Fibroblast of the aortic adventitia (primary cell): ENCODE measurements at regions not wholly inside any gene's neighbourhood (a gene's known extent, or its start where the extent isn't known, plus 50 kb on each side); places are given as distances from the start of the nearest gene placed in this dataset.
A peak's percentile ranks its signal among the peaks of the same experiment; 100 is the strongest.

Source experiments
- DNase-seq: peaks from one replicate; pipeline ENCODE4 v3.0.0-alpha.2; 2010; ENCODE audit warnings: low read depth
- H3K4me3 ChIP-seq: 2 replicates; pipeline ENCODE4 v1.5.1; 2011; ENCODE audit warnings: low read depth, mild to moderate bottlenecking, control low read depth, low read length, moderate library complexity
- TF ChIP-seq, protein P1 (sequence below): IDR thresholded peaks from 2 replicates; pipeline ENCODE4 v1.5.1; 2011; ENCODE audit warnings: mild to moderate bottlenecking, low read length, control low read depth, inconsistent platforms; ENCODE audit not compliant: insufficient read depth

DNA sequence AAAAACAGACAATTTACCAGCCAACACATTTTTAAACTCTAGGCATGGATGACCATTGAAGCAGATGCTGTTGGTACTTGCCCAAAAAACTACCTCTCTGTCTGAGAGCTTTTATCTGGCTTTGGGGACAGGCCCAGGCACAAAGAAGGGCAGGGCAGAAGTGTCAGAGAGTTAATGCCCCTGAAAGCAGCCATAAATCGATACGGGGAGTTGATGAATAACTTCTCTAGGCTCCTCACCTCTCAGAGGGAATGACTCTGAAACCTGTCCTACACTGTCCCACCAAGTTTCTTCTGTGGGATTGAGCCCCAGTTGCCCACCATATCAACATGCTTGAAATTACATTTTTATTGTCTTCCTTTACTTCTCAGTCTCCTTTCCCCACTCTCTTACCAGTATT lies 113.0 kb upstream of the DAAM1 start:
- no peak for DNase-seq
- TF ChIP-seq, protein P1, sequence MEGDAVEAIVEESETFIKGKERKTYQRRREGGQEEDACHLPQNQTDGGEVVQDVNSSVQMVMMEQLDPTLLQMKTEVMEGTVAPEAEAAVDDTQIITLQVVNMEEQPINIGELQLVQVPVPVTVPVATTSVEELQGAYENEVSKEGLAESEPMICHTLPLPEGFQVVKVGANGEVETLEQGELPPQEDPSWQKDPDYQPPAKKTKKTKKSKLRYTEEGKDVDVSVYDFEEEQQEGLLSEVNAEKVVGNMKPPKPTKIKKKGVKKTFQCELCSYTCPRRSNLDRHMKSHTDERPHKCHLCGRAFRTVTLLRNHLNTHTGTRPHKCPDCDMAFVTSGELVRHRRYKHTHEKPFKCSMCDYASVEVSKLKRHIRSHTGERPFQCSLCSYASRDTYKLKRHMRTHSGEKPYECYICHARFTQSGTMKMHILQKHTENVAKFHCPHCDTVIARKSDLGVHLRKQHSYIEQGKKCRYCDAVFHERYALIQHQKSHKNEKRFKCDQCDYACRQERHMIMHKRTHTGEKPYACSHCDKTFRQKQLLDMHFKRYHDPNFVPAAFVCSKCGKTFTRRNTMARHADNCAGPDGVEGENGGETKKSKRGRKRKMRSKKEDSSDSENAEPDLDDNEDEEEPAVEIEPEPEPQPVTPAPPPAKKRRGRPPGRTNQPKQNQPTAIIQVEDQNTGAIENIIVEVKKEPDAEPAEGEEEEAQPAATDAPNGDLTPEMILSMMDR, result no peak
- no peak overlapping the region for H3K4me3 ChIP-seq

DNA sequence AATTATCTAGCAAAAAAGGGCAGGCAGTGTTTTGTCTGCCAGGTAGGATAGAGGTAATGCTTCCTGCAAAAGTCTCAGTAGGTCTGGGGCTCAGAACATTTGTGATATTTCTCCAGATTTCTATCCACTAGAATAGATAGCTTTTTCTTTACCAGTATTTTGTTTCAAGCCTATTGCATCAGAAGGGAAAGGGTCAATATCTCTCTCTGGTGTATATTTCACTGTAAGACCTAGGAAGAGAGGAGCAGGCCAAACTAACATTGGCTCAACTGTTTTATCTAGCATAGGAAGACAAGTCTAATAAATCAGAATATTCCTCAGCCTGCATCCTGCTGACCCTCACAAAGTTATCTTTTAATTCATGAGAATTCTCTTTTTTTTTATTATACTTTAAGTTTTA lies 106.7 kb upstream of the DAAM1 start:
- TF ChIP-seq, protein P1, result no peak
- peak; percentile 37 for DNase-seq
- H3K4me3 ChIP-seq, result no peak overlapping the region

DNA sequence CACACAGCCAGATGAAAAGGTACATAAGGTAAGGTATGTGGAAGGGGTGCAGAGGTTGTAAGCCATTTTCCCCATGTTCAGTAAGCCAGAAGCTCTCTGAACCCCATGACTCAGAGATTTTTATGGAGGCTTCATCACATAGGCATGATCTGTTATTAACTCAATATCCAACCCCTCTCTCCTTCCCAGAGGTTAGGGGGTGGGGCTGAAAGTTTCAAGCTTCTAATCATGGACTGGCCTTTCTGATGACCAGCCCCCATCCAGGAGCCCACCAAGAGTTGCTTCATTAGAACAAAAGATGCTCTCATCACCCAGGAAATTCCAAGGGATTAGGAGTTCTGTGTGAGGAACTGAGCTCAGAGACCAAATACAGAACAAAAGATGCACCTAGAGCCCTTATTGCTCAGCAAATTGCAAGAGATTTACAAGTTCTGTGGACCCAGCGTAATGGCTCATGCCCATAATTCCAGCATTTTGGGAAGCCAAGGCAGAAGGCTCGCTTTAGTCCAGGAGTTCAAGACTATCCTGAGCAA lies 103.2 kb upstream of the DAAM1 start:
- TF ChIP-seq, protein P1, result no peak
- no peak overlapping the region for H3K4me3 ChIP-seq
- DNase-seq, result no peak

DNA sequence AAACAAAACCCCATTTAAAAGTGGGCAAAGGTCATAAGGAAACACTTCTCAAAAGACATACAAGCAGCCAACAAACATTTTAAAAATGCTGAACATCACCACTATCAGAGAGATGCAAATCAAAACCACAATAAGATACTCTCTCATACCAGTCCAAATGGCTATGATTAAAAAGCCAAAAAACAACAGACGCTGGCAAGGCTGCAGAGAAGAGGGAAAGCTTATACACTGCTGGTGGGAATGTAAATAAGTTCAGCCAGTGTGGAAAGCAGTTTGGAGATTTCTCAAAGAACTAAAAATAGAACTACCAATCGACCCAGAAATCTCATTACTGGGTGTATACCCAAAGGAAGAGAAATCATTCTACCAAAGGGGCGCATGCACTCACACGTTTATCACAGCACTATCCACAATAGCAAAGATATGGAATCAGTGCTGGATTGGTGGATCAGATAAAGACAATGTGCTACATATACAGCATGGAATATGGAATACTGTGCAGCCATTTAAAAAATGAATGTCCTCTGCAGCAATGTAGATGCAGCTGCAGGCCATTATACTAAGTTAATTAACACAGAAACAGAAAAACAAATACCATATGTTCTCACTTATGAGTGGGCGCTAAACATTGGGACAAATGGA lies 102.1 kb upstream of the DAAM1 start:
- peak; percentile 51 for DNase-seq
- TF ChIP-seq, protein P1, result no peak
- H3K4me3 ChIP-seq, result no peak overlapping the region

DNA sequence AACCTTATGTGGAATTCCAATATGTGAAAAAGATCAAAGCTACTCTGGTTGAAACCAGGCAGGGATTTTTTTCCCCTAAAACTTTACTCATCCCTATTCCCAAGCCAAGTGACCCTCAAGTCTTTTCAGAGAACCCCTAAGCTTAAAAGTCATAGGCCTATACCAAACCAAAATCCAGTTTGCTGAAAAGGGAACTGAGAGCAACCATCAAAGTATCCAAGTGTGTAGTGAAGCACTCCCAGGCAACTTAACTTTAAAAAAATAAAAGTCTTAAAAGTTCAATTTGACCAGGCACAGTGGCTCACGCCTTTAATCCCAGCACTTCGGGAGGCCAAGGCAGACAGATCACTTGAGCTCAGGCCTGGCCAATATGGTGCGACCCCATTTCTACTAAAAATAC lies 101.2 kb upstream of the DAAM1 start:
- no peak for DNase-seq
- no peak overlapping the region for H3K4me3 ChIP-seq
- TF ChIP-seq, protein P1, result no peak

DNA sequence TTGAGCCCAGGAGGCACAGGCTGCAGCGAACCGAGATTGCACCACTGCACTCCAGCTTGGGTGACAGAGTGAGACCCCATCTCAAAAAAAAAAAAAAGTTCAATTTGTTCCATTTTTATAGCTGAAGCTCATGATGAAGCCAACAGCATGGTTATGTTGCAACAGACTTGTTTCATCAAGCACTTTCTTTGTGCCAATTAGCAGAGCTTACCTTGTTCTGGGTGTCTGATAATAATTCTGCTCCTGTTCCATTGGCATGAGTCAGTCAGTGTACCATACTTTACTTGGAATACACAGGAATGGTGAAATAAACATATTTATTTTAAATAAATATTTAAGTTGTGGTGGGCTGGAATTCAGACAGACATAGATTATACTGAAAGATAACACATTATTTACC lies 100.8 kb upstream of the DAAM1 start:
- no peak for DNase-seq
- no peak overlapping the region for H3K4me3 ChIP-seq

More for the DNA sequence above, 100.8 kb upstream of the DAAM1 start:
- TF ChIP-seq, protein P1, result no peak
